K562 (cell line): ENCODE measurements at regions not wholly inside any gene's neighbourhood (a gene's known extent, or its start where the extent isn't known, plus 50 kb on each side); places are given as distances from the start of the nearest gene placed in this dataset.

Source experiments
- ATAC-seq: fragments of 200-7000 bp; cut with Tn5 transposase; 3 replicates; pipeline ENCODE4 v1.9.1; 2020; ENCODE audit warnings: moderate library complexity
- BruUV-seq: library from RNA; stranded (reverse); fragments of 400-500 nt; replicated peaks from 2 replicates; lab custom pipeline; 2021; lab: Mats Ljungman, UMichigan
- CTCF ChIA-PET: fragments of 300-600 bp; formaldehyde crosslinking; extraction: SDS; loops from one replicate; lab custom pipeline; 2021; ENCODE audit warnings: low intra/inter-chr PET ratio; lab: Yijun Ruan, JAX
- POLR2A ChIA-PET: fragments of 300-600, 350-650 bp; sonication (Branson Sonifier 250); formaldehyde crosslinking; extraction: SDS; loops from one replicate; lab custom pipeline; 2021; ENCODE audit warnings: antibody characterized with exemption, inconsistent platforms; lab: Yijun Ruan, JAX
- DNase-seq, 4 experiments: peaks; one replicate each; pipeline versions ENCODE4 v3.0.0 to v3.0.0-alpha.2; 2011 to 2018; ENCODE audit warnings: low spot score in 3 of 4, mixed read lengths in 3 of 4; ENCODE audit errors: extremely low read depth in 1 of 4
- FAIRE-seq: peaks from 2 replicates; lab custom pipeline; 2011; peaks lifted over from hg19 to GRCh38; lab: Jason Lieb, UNC
- H2AFZ ChIP-seq: 2 replicates; pipeline ENCODE4 v1.6.0; 2011; ENCODE audit warnings: low read depth, low read length, control low read depth, inconsistent platforms
- H3K27ac ChIP-seq: fragments of 200-600 bp; 3 replicates; pipeline ENCODE4 v1.8.0; 2011; ENCODE audit warnings: low read depth, mild to moderate bottlenecking, control low read depth, inconsistent platforms, low read length, moderate library complexity, mixed read lengths; ENCODE audit errors: extremely low read depth
- H3K27me3 ChIP-seq, 2 experiments: fragments of 300-600 bp in 1 of 2; 2 replicates in 1 of 2; 3 replicates in 1 of 2; pipeline versions ENCODE4 v1.6.0 to v1.8.0; 2011; ENCODE audit warnings: inconsistent platforms in 2 of 2, low read length in 2 of 2, mild to moderate bottlenecking in 1 of 2, mixed read lengths in 1 of 2, moderate library complexity in 1 of 2; ENCODE audit not compliant: control insufficient read depth in 2 of 2, insufficient read depth in 2 of 2
- H3K36me3 ChIP-seq: fragments of 300-600 bp; 3 replicates; pipeline ENCODE4 v1.8.0; 2011; ENCODE audit warnings: mild to moderate bottlenecking, low read length, inconsistent platforms; ENCODE audit not compliant: control insufficient read depth, insufficient read depth
- H3K4me1 ChIP-seq, 2 experiments: fragments of 200-600 bp in 1 of 2; replicated peaks in 1 of 2; 2 replicates in 1 of 2; 3 replicates in 1 of 2; pipeline versions ENCODE4 v1.5.1 to v1.8.0; 2011; ENCODE audit warnings: inconsistent platforms in 2 of 2, low read length in 2 of 2, mild to moderate bottlenecking in 1 of 2, mixed read lengths in 1 of 2, moderate library complexity in 1 of 2; ENCODE audit not compliant: control insufficient read depth in 2 of 2, insufficient read depth in 2 of 2
- H3K4me2 ChIP-seq: 2 replicates; pipeline ENCODE4 v1.6.1; 2011; ENCODE audit warnings: low read length, control low read depth, inconsistent platforms, mixed read lengths; ENCODE audit not compliant: insufficient read depth
- H3K4me3 ChIP-seq: fragments of 200-600 bp; sonication (generic), shearing (Covaris generic); 2 replicates; pipeline ENCODE4 v1.5.1; 2016; ENCODE audit warnings: control low read depth, inconsistent platforms
- H3K79me2 ChIP-seq: fragments of 200-600 bp; 3 replicates; pipeline ENCODE4 v1.8.0; 2011; ENCODE audit warnings: low read length, inconsistent platforms; ENCODE audit not compliant: control insufficient read depth, insufficient read depth
- H3K9ac ChIP-seq, 2 experiments: 2 replicates each; pipeline versions ENCODE4 v1.6.0 to v1.6.1; 2011; ENCODE audit warnings: low read depth in 2 of 2, low read length in 2 of 2, control low read depth in 1 of 2, inconsistent platforms in 1 of 2, mild to moderate bottlenecking in 1 of 2, mixed read lengths in 1 of 2; ENCODE audit not compliant: insufficient read depth in 1 of 2
- H3K9me1 ChIP-seq: one replicate; pipeline ENCODE4 v1.6.0; 2011; ENCODE audit warnings: inconsistent platforms, mild to moderate bottlenecking, low read length, moderate library complexity; ENCODE audit not compliant: control insufficient read depth, insufficient read depth
- H3K9me3 ChIP-seq: replicated peaks from 2 replicates; pipeline ENCODE4 v1.5.1; 2011; ENCODE audit warnings: low read depth, low read length, inconsistent platforms; ENCODE audit not compliant: control insufficient read depth, insufficient read depth
- H4K20me1 ChIP-seq: replicated peaks from 2 replicates; pipeline ENCODE4 v1.6.1; 2011; ENCODE audit warnings: low read length, inconsistent platforms, mixed read lengths; ENCODE audit not compliant: control insufficient read depth, insufficient read depth
- PURB ChIP-seq: sonication (generic); formaldehyde crosslinking; IDR thresholded peaks from 2 replicates; pipeline ENCODE4 v1.9.0; 2021; ENCODE audit warnings: low read depth, mild to moderate bottlenecking, missing genetic modification reagents
- ZFP1 ChIP-seq: fragments of 450-650 bp; formaldehyde crosslinking; IDR thresholded peaks from 2 replicates; pipeline ENCODE4 v1.4.0; 2020; ENCODE audit warnings: mild to moderate bottlenecking, mixed read lengths
- ZNF165 ChIP-seq: fragments of 250-450 bp; sonication (Bioruptor Pico); IDR thresholded peaks from 2 replicates; pipeline ENCODE4 v1.4.0; 2020; ENCODE audit warnings: borderline replicate concordance
- ZNF586 ChIP-seq: fragments of 450-650 bp; formaldehyde crosslinking; conservative IDR thresholded peaks from 2 replicates; pipeline ENCODE4 v1.4.0; 2020; ENCODE audit warnings: mild to moderate bottlenecking, moderate library complexity
- ZNF75A ChIP-seq: fragments of 450-650 bp; formaldehyde crosslinking; IDR thresholded peaks from 2 replicates; pipeline ENCODE4 v1.4.0; 2020; ENCODE audit warnings: mild to moderate bottlenecking
- WGBS: fragments of 100-300 bp; shearing (Covaris generic); methylation state at CpG from one replicate; pipeline ENCODE4 v1.1.6; 2016; ENCODE audit warnings: low coverage, mixed read lengths; ENCODE audit not compliant: insufficient coverage; ENCODE audit errors: missing lambda C conversion rate; 5-methylcytosine and 5-hydroxymethylcytosine counted together
- in situ Hi-C: fragments of 300-500 bp; cut with MboI; formaldehyde crosslinking; loops from 4 replicates; pipeline ENCODE4 v1.15.0; 2018; ENCODE audit warnings: inconsistent platforms, mixed read lengths
- intact Hi-C: fragments of 100-400 bp; cut with micrococcal nuclease; formaldehyde crosslinking; loops from 2 replicates; pipeline ENCODE4 v1.14.2; 2022
- TF ChIP-seq, protein P1 (sequence below): fragments of 250-450 bp; sonication (Bioruptor Pico); IDR thresholded peaks from 2 replicates; pipeline ENCODE4 v1.8.0; 2021; ENCODE audit warnings: mild to moderate bottlenecking, moderate library complexity

DNA sequence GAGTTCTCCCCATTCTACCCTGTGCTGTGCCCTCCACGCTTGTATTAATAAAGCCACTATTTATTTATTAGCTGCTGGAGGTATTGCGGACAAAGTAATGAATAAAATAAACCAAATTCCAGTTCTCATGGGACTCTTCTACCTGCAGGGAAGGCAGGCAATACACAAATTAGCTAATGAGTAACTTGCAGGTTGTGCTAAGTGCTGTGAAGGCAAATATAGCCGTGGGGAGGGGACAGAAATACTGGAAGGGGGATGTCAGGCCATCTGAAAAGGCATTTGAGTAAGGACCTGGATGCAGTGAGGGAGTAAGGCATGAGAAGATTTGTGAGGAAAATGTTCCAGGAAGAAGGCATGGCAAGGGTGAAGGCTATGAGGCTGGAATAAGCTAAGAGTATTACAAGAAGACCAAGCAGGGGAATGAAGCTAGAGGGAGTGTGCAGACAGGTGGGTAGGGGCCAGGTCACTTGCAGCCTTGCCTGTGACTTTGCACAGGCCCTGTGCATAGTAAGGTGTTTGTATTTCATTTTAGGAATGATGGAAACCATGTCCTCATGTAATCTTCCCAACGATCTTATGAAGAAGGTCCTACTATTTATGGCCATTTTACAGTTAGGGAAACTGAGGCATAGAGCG, 167.5 kb downstream of the PTPN11 start:
- no TSS peak for BruUV-seq
- TF ChIP-seq PURB (CRISPR knock-in tag) (no peak), ZFP1 (no peak), ZNF586 (CRISPR knock-in tag) (no peak), ZNF165 (CRISPR knock-in tag) (no peak), ZNF75A (no peak)
- TF ChIP-seq, protein P1, sequence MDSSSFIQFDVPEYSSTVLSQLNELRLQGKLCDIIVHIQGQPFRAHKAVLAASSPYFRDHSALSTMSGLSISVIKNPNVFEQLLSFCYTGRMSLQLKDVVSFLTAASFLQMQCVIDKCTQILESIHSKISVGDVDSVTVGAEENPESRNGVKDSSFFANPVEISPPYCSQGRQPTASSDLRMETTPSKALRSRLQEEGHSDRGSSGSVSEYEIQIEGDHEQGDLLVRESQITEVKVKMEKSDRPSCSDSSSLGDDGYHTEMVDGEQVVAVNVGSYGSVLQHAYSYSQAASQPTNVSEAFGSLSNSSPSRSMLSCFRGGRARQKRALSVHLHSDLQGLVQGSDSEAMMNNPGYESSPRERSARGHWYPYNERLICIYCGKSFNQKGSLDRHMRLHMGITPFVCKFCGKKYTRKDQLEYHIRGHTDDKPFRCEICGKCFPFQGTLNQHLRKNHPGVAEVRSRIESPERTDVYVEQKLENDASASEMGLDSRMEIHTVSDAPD = no peak
- TF ChIP-seq, all 486 proteins: peak for 0
- in situ Hi-C loops = no loop called here
- Histone ChIP-seq H3K9me3 (no peaks in the 10 kb centered on the region), H3K9me1 (no peaks in the 10 kb centered on the region), H3K79me2 (no peaks in the 10 kb centered on the region), H3K36me3 (no peaks in the 10 kb centered on the region), H3K9ac (no peak overlapping the region), H3K4me1 (peaks cover 0 to 4% of the 10 kb centered on the region in 2 experiments; a peak in 2 of 5 replicates), H3K27me3 (0 out of 5 replicates have a peak, but pooled peaks cover 0 to 3% of the 10 kb centered on the region in 2 experiments), H2AFZ (no peak overlapping the region), H4K20me1 (no peaks in the 10 kb centered on the region), H3K4me3 (no peak overlapping the region), H3K4me2 (no peak overlapping the region), H3K27ac (no peak overlapping the region)
- ChIA-PET POLR2A (interaction anchor here (1.0 to 1.3 kb wide), 2 partner anchors 13 to 25 kb away, joined by 3 read pairs; no protein-coding TSS in a partner anchor), CTCF (no interaction called here)
- intact Hi-C loops = no loop called here
- DNase-seq (no peak), FAIRE-seq (no peak), ATAC-seq (no peak)
- WGBS = 1% methylated on average over 5 of the region's 5 CpGs
